ENCODE measurements at regions not wholly inside any gene's neighbourhood (a gene's known extent, or its start where the extent isn't known, plus 50 kb on each side); places are given as distances from the start of the nearest gene placed in this dataset.

DNA sequence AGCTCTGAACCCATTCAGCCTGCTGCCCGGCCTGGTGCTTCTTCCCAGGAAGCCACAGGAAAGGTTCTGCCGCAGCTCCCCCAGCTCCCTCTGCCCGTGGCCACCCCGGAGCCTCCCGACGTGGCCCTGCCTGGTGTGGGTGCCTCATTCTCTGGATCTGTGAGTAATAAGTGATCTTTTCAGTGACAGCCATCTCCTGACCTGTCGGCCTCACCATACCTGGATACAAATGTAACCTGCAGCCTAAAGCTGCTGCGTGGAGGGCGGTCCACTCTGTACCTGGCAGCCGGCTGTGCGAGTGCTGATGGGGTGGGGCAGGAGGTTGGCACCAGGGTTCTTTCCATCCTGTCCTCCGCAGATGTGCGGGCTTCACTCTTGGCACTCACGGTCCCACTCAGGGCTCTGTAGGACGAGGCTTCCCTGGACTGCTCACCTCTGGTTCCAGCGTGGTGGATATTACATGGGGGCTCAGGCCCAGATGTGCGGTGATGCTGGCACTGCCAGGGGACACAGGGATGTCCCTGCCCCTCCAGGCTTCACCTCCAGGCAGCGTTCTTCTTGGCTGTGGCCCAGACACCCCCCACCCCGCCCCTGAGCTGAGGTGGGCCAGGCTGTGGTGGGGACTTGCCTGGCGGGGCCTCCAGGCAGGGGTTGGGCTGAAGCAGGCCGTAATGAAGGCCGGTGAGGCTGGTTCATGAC is 748.5 kb downstream of the BRD1 start:
- Histone ChIP-seq H3K36me3 (ENCODE audit: insufficient read depth, low read length) (no peaks in the 10 kb centered on the region), H2AFZ (ENCODE audit: low read depth, low read length) (no peak overlapping the region)

DNA sequence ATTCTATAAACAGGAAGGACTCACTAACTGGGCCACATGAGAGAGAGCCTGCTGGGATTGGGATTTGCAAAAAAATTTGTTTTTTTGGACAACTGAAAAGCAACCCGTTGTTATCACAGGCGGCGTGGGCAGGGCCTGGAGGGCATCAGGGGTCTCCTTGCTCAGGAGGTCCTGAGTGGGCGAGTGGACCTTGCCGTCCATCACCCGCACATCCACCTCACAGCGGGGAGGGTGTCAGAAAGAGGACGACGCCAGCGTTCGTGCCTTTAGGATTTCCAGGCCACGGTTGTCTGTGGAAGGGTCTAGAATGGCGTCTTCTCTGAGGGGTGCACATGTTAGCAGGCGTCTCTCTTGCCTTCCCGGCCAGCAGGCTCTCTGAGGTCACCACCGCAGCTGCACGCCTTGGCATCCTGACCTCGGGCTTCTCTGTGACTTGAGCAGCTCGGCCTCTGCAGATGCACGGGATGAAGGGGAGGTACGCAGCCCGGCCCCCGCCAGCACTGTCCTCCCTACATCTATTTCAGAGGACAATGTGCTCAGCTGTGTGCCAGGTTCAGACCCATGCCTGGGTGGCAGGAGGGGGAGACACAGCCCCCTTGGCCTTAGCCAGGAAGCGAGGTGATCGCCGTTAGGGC is 749.5 kb downstream of the BRD1 start:
- H2AFZ ChIP-seq (ENCODE audit: low read depth, low read length): no peak overlapping the region
- H3K36me3 ChIP-seq (ENCODE audit: insufficient read depth, low read length): no peaks in the 10 kb centered on the region

More for the DNA sequence above, 748.5 kb downstream of the BRD1 start:
- Histone ChIP-seq H3K27me3 (ENCODE audit: insufficient read depth, low read length) (no peaks in the 10 kb centered on the region), H3K9me3 (ENCODE audit: low read length) (no peaks in the 10 kb centered on the region), H3K4me3 (ENCODE audit: low read length) (no peak overlapping the region), H3K4me1 (ENCODE audit: insufficient read depth, low read length) (no peaks in the 10 kb centered on the region)

DNA sequence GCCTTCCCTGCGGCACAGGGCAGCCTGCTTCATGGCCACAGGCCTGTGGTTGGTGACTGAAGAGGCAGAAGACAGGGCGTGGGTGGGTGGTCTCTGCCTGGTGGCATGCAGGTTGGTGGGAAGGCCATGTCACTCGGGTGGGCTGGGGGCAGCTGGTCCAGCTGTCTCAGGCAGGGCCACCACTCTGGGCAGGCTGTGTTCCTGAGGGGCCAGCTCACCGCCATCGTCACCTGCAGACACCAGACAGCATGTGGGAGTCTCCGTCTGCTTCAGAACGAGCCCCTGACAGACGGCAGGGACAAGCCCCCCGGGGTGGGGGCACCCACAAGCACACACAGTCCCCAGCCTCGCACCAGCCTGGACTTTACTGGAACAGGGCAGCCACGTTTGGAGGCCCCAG is 750.1 kb downstream of the BRD1 start:
- Histone ChIP-seq H3K36me3 (ENCODE audit: insufficient read depth, low read length) (no peaks in the 10 kb centered on the region), H3K27me3 (ENCODE audit: insufficient read depth, low read length) (no peaks in the 10 kb centered on the region), H3K9me3 (ENCODE audit: low read length) (no peaks in the 10 kb centered on the region), H3K4me1 (ENCODE audit: insufficient read depth, low read length) (no peaks in the 10 kb centered on the region), H3K4me3 (ENCODE audit: low read length) (no peak overlapping the region), H2AFZ (ENCODE audit: low read depth, low read length) (no peak overlapping the region)

More for the DNA sequence above, 749.5 kb downstream of the BRD1 start:
- H3K9me3 ChIP-seq (ENCODE audit: low read length): no peaks in the 10 kb centered on the region
- H3K27me3 ChIP-seq (ENCODE audit: insufficient read depth, low read length): no peaks in the 10 kb centered on the region
- no peaks in the 10 kb centered on the region for H3K4me1 ChIP-seq (ENCODE audit: insufficient read depth, low read length)
- no peak overlapping the region for H3K4me3 ChIP-seq (ENCODE audit: low read length)

DNA sequence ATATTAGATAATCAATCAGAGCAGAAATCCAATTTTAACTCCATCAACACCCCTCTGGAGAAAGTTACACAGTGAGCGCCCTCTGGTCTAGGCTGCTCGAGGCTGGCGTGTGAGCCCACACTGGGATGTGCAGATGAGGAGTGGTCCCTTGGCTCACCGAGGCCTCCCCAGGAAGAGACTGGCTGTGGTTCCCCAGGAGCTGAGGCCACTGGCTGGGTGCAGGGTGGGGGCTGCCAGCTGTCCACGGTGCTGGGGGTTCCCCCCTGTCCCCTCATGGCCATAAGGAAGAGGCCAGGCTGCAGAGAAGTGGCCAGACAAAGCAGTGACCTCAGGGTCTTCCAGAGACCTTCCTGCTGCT is 750.7 kb downstream of the BRD1 start:
- no peaks in the 10 kb centered on the region for H3K27me3 ChIP-seq (ENCODE audit: insufficient read depth, low read length)
- no peak overlapping the region for H3K4me3 ChIP-seq (ENCODE audit: low read length)
- H2AFZ ChIP-seq (ENCODE audit: low read depth, low read length): no peak overlapping the region
- H3K9me3 ChIP-seq (ENCODE audit: low read length): no peaks in the 10 kb centered on the region
- no peaks in the 10 kb centered on the region for H3K36me3 ChIP-seq (ENCODE audit: insufficient read depth, low read length)
- H3K4me1 ChIP-seq (ENCODE audit: insufficient read depth, low read length): no peaks in the 10 kb centered on the region

DNA sequence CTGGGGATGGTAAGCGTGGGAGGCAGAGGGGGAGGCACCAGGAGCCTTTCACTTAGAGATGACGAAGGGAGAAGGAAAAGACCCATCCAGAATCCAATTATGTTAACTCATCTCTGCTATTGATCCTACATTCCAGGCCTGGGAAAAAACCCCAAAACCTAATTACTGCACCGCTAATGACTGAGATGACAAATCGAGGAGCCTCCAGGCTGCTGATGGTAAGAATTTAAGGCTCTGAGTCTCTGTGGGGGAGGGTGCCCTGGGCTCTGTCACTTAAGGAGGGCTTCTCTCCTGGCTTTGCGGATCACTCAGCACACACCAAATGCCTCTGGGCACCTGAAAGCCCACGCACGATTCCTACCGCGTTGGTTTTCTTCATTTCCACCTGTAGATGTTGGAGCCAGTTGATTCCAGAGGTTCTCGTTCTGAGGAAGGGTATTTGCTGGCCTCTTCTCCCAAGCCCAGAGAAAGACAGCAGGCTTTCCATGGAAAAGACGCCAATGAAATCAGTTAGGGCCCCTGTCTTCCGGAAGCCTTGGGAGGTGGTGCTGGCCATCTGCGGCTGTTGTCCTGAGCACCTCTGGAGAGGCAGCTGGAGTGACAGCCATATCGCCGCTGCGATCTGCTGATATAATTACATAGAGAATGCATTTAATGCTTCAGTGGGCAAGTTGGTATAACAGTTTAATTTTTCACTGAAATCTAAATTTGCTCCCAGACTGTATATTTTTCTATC is 751.2 kb downstream of the BRD1 start:
- no peaks in the 10 kb centered on the region for H3K36me3 ChIP-seq (ENCODE audit: insufficient read depth, low read length)
- H3K27me3 ChIP-seq (ENCODE audit: insufficient read depth, low read length): no peaks in the 10 kb centered on the region
- H3K4me1 ChIP-seq (ENCODE audit: insufficient read depth, low read length): no peaks in the 10 kb centered on the region
- no peak overlapping the region for H2AFZ ChIP-seq (ENCODE audit: low read depth, low read length)
- H3K9me3 ChIP-seq (ENCODE audit: low read length): no peaks in the 10 kb centered on the region
- H3K4me3 ChIP-seq (ENCODE audit: low read length): no peak overlapping the region

DNA sequence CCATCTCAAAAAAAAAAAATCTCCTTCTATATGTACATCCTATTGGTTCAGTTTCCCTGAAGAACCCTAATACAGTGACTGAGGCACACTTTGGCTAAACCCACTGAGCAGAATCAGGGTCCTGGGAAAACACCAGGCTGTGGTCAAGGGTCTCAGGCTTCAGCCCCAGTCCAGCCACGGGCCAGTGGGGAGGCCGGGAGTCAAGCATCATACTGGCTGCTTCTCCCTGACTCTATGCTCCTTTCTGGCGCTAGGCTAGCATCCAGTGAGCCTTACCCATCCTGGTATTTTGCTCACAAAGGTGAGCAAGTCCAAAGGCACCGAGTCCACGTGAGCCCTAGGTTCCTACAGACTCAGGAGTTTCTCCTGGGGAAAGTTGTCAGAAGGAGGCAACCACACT is 752.5 kb downstream of the BRD1 start:
- Histone ChIP-seq H2AFZ (ENCODE audit: low read depth, low read length) (no peak overlapping the region), H3K4me1 (ENCODE audit: insufficient read depth, low read length) (no peaks in the 10 kb centered on the region), H3K27me3 (ENCODE audit: insufficient read depth, low read length) (peaks cover 3% of the 10 kb centered on the region)

DNA sequence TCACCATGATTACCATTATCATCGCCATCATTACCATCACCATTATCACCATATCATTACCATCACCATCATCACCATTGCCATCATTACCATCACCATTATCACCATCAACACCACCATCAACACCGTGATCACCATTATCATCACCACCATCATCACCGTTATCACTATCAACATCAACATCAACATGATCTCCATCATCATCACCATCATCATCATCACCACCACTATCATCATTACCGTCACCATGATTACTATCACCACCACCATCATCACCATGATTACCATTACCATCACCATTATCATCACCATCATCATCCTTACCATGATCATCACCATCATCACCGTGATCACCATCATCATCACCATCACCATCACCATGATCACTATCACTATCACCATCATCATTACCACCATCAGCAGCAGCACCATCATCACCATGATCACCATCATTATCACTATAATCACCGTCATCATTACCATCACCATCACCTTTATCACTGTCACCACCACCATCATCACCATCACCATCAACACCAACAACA is 753.7 kb downstream of the BRD1 start:
- Histone ChIP-seq H3K36me3 (ENCODE audit: insufficient read depth, low read length) (no peaks in the 10 kb centered on the region), H2AFZ (ENCODE audit: low read depth, low read length) (no peak overlapping the region), H3K4me3 (ENCODE audit: low read length) (no peak overlapping the region), H3K27me3 (ENCODE audit: insufficient read depth, low read length) (peaks cover 8% of the 10 kb centered on the region), H3K9me3 (ENCODE audit: low read length) (no peaks in the 10 kb centered on the region), H3K4me1 (ENCODE audit: insufficient read depth, low read length) (no peaks in the 10 kb centered on the region)

More for the DNA sequence above, 752.5 kb downstream of the BRD1 start:
- H3K36me3 ChIP-seq (ENCODE audit: insufficient read depth, low read length): no peaks in the 10 kb centered on the region
- H3K9me3 ChIP-seq (ENCODE audit: low read length): no peaks in the 10 kb centered on the region
- no peak overlapping the region for H3K4me3 ChIP-seq (ENCODE audit: low read length)

DNA sequence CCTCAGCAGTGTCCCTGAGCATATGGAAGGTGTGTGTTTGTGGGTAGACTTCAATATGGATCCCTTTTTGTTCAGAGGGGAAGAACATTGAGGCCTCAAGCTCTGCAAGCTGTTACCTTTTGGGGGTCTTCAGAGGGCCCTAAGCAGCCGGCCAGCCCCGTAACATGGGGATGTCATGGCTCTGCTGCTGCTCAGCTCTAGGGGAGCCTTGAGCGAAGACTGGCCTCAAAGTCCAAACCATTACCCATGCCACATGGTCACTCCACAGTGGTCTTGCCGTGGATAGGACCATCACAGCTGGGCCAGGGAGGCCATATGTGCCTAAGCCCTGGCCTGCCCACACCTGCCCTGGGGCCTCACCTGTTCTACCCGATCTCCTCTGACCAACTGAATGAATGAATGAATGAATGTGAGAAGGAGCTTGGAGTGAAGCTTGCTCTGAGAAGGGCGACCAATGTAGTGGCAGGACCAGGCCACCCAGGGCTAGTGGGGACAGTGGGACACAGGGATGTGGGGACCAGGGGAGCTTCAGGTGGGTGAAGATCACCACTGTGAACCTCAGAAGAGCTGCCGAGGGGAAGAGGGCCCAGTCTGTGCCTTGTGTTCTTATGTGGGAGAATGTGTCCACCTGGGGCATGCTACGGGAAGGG is 754.6 kb downstream of the BRD1 start:
- Histone ChIP-seq H3K36me3 (ENCODE audit: insufficient read depth, low read length) (no peaks in the 10 kb centered on the region), H2AFZ (ENCODE audit: low read depth, low read length) (no peak overlapping the region), H3K27me3 (ENCODE audit: insufficient read depth, low read length) (peaks cover 8% of the 10 kb centered on the region), H3K9me3 (ENCODE audit: low read length) (no peaks in the 10 kb centered on the region), H3K4me1 (ENCODE audit: insufficient read depth, low read length) (no peaks in the 10 kb centered on the region), H3K4me3 (ENCODE audit: low read length) (no peak overlapping the region)

DNA sequence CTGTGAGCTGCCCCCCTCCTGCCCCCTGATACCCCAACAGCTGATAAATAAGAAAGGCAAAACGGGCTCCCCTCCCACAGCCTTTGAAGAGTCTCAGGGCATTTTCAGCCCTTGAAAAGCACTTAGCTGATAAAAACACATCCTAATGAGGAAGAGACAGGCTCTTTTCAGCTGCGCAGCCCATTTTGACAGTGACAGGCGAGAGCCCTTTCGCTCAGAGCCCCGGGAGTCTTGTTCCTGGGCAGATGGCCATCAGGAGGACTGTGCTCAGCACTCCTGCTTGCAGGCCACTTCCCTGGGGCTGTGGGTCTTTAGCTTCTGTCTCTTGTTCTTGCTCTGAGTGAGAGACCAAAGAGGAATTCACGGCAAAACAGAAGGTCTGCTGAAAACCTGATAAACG is 757.2 kb downstream of the BRD1 start:
- Histone ChIP-seq H3K9me3 (ENCODE audit: low read length) (no peaks in the 10 kb centered on the region), H3K4me1 (ENCODE audit: insufficient read depth, low read length) (no peaks in the 10 kb centered on the region), H3K27me3 (ENCODE audit: insufficient read depth, low read length) (peaks cover 8% of the 10 kb centered on the region), H3K4me3 (ENCODE audit: low read length) (no peak overlapping the region), H3K36me3 (ENCODE audit: insufficient read depth, low read length) (no peaks in the 10 kb centered on the region), H2AFZ (ENCODE audit: low read depth, low read length) (no peak overlapping the region)

DNA sequence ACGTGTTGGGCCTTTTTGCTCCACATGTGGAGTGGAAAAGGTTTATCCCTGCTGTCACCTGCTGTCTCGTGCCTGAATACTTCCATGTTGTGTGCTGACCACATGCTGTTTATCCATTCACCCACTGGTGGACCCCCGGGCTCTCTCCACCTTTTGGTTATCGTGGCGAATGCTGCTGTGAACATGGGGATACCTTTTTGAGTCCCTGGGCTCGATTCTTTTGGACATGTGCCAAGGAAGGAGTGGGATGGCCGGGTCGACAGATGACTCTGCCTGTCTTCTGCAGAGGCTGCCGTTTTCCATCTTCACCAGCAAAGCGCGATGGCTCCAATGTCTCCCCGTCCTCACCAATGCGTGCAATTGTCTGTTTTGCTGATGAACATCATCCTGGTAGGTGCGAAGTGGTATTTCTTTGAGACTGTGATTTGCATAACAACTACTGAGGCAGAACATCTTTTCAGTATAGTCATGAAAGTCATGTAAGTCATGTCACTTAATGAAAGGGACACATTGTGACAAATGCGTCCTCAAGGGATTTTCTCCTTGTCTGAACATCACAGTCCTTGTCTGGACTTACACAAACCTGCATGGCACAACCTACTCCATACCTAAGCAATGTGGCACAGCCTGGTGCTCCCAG is 758.7 kb downstream of the BRD1 start:
- H3K27me3 ChIP-seq (ENCODE audit: insufficient read depth, low read length): peaks cover 8% of the 10 kb centered on the region
- no peaks in the 10 kb centered on the region for H3K36me3 ChIP-seq (ENCODE audit: insufficient read depth, low read length)
- no peak overlapping the region for H2AFZ ChIP-seq (ENCODE audit: low read depth, low read length)
- H3K4me1 ChIP-seq (ENCODE audit: insufficient read depth, low read length): no peaks in the 10 kb centered on the region
- H3K4me3 ChIP-seq (ENCODE audit: low read length): no peak overlapping the region
- H3K9me3 ChIP-seq (ENCODE audit: low read length): no peaks in the 10 kb centered on the region

DNA sequence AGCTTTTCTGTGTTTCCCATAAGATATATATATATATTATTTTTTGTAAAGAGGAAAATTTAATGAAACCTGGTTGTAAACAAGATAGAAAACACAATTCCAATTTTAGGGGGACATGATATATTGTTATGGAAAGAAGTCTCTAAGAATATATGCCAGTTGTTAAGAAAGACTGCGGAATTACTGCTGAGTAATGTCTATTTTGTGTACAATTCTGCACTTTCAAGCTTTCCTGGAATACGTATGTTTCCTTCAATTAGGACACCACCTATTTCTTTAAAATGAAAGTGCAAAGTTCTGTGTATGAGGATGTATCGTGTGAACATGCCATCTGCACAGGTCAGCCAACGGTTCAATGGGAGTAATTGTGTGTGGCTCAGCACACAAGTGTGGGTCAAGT is 760.2 kb downstream of the BRD1 start:
- H3K4me1 ChIP-seq (ENCODE audit: insufficient read depth, low read length): no peaks in the 10 kb centered on the region
- no peaks in the 10 kb centered on the region for H3K9me3 ChIP-seq (ENCODE audit: low read length)
- H2AFZ ChIP-seq (ENCODE audit: low read depth, low read length): no peak overlapping the region
- no peaks in the 10 kb centered on the region for H3K36me3 ChIP-seq (ENCODE audit: insufficient read depth, low read length)
- no peak overlapping the region for H3K4me3 ChIP-seq (ENCODE audit: low read length)
- peaks cover 8% of the 10 kb centered on the region for H3K27me3 ChIP-seq (ENCODE audit: insufficient read depth, low read length)

DNA sequence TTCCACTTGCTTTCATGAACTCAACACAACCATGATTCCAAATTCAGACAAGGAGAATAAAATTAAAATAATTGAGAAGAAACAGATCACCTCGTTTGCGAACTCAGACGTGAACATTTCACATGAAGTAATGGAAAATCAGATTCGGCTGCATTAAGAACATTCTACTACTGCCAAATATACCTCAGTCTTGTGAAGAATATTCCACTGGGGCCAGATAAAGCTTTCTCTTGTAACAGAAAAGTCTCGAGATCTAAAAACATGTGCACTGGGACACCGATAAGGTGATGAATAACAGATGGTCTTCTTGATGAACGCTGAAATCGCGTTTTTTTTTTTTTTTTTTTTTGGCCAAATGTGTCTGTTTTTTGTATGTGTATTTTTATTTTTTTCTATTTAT is 761.1 kb downstream of the BRD1 start:
- no peaks in the 10 kb centered on the region for H3K9me3 ChIP-seq (ENCODE audit: low read length)

More for the DNA sequence above, 761.1 kb downstream of the BRD1 start:
- no peaks in the 10 kb centered on the region for H3K4me1 ChIP-seq (ENCODE audit: insufficient read depth, low read length)
- H3K36me3 ChIP-seq (ENCODE audit: insufficient read depth, low read length): no peaks in the 10 kb centered on the region
- no peak overlapping the region for H3K4me3 ChIP-seq (ENCODE audit: low read length)
- H2AFZ ChIP-seq (ENCODE audit: low read depth, low read length): no peak overlapping the region
- H3K27me3 ChIP-seq (ENCODE audit: insufficient read depth, low read length): peaks cover 8% of the 10 kb centered on the region

Data from neuron (in vitro differentiated cells).